ENCODE measurements at regions not wholly inside any gene's neighbourhood (a gene's known extent, or its start where the extent isn't known, plus 50 kb on each side); places are given as distances from the start of the nearest gene placed in this dataset.

GRCh38 chr17:14818469-14818868 is 446.7 kb downstream of the PMP22 start:
- H3K79me2 ChIP-seq (ENCODE audit: low read length) = no peaks in the 10 kb centered on the region
- no peaks in the 10 kb centered on the region for H3K4me1 ChIP-seq (ENCODE audit: low read length)
- no peaks in the 10 kb centered on the region for H3K36me3 ChIP-seq (replicated peaks; ENCODE audit: insufficient read depth, low read length)
- H4K20me1 ChIP-seq (ENCODE audit: insufficient read depth, low read length) = no peaks in the 10 kb centered on the region
- no peak overlapping the region for H3K4me2 ChIP-seq (ENCODE audit: low read depth, low read length)
- H3K9me2 ChIP-seq (replicated peaks; ENCODE audit: insufficient read depth, low read length) = no peaks in the 10 kb centered on the region
- no peaks in the 10 kb centered on the region for H3K27me3 ChIP-seq (replicated peaks; ENCODE audit: insufficient read depth, low read length)
- no peak for DNase-seq
- H3K9ac ChIP-seq (ENCODE audit: low read length) = no peak overlapping the region
- no peak overlapping the region for H3K4me3 ChIP-seq (ENCODE audit: low read length)
- no peaks in the 10 kb centered on the region for H3K9me3 ChIP-seq (replicated peaks; ENCODE audit: insufficient read depth, low read length)
- H3K27ac ChIP-seq (ENCODE audit: low read length) = no peak overlapping the region
- no peak for TF ChIP-seq CTCF (IDR thresholded peaks at IDR 0.05; ENCODE audit: low read length)
- no peak for TF ChIP-seq EZH2 (optimal IDR thresholded peaks at IDR 0.05; ENCODE audit: low read depth, low read length)
- TF ChIP-seq EZH2phosphoT487 (IDR thresholded peaks at IDR 0.05; ENCODE audit: low read length) = no peak
- H2AFZ ChIP-seq (ENCODE audit: low read length) = no peak overlapping the region
- no peaks in the 10 kb centered on the region for H3F3A ChIP-seq (ENCODE audit: insufficient read depth, low read length)

- H3K4me3 ChIP-seq (ENCODE audit: low read length) = no peak overlapping the region
- DNase-seq = no peak
- no peak overlapping the region for H2AFZ ChIP-seq (ENCODE audit: low read length)
- TF ChIP-seq CTCF (IDR thresholded peaks at IDR 0.05; ENCODE audit: low read length) (no peak), EZH2phosphoT487 (IDR thresholded peaks at IDR 0.05; ENCODE audit: low read length) (no peak), EZH2 (optimal IDR thresholded peaks at IDR 0.05; ENCODE audit: low read depth, low read length) (no peak)
- H3K27me3 ChIP-seq (replicated peaks; ENCODE audit: insufficient read depth, low read length) = no peaks in the 10 kb centered on the region
- H3K9ac ChIP-seq (ENCODE audit: low read length) = no peak overlapping the region
- H3K4me1 ChIP-seq (ENCODE audit: low read length) = no peaks in the 10 kb centered on the region
- H3F3A ChIP-seq (ENCODE audit: insufficient read depth, low read length) = no peaks in the 10 kb centered on the region
- no peaks in the 10 kb centered on the region for H4K20me1 ChIP-seq (ENCODE audit: insufficient read depth, low read length)
- H3K36me3 ChIP-seq (replicated peaks; ENCODE audit: insufficient read depth, low read length) = no peaks in the 10 kb centered on the region
- no peak overlapping the region for H3K4me2 ChIP-seq (ENCODE audit: low read depth, low read length)
- H3K79me2 ChIP-seq (ENCODE audit: low read length) = no peaks in the 10 kb centered on the region
- no peaks in the 10 kb centered on the region for H3K9me3 ChIP-seq (replicated peaks; ENCODE audit: insufficient read depth, low read length)
- H3K27ac ChIP-seq (ENCODE audit: low read length) = no peak overlapping the region
- H3K9me2 ChIP-seq (replicated peaks; ENCODE audit: insufficient read depth, low read length) = no peaks in the 10 kb centered on the region
Observed at GRCh38 chr17:14815079-14815478, 450.0 kb downstream of the PMP22 start.

GRCh38 chr17:14813649-14814370 is 451.3 kb downstream of the PMP22 start:
- Histone ChIP-seq H3K4me2 (ENCODE audit: low read depth, low read length) (no peak overlapping the region), H4K20me1 (ENCODE audit: insufficient read depth, low read length) (no peaks in the 10 kb centered on the region), H3K9me3 (replicated peaks; ENCODE audit: insufficient read depth, low read length) (no peaks in the 10 kb centered on the region), H3K27me3 (replicated peaks; ENCODE audit: insufficient read depth, low read length) (no peaks in the 10 kb centered on the region), H3K79me2 (ENCODE audit: low read length) (no peaks in the 10 kb centered on the region), H3K36me3 (replicated peaks; ENCODE audit: insufficient read depth, low read length) (no peaks in the 10 kb centered on the region), H3K27ac (ENCODE audit: low read length) (no peak overlapping the region), H3K4me1 (ENCODE audit: low read length) (no peaks in the 10 kb centered on the region), H3K4me3 (ENCODE audit: low read length) (no peak overlapping the region), H3K9ac (ENCODE audit: low read length) (no peak overlapping the region), H3K9me2 (replicated peaks; ENCODE audit: insufficient read depth, low read length) (no peaks in the 10 kb centered on the region), H3F3A (ENCODE audit: insufficient read depth, low read length) (no peaks in the 10 kb centered on the region), H2AFZ (ENCODE audit: low read length) (no peak overlapping the region)
- DNase-seq = no peak
- TF ChIP-seq EZH2 (optimal IDR thresholded peaks at IDR 0.05; ENCODE audit: low read depth, low read length) = no peak
- no peak for TF ChIP-seq EZH2phosphoT487 (IDR thresholded peaks at IDR 0.05; ENCODE audit: low read length)
- no peak for TF ChIP-seq CTCF (IDR thresholded peaks at IDR 0.05; ENCODE audit: low read length)
